ENCODE measurements at regions not wholly inside any gene's neighbourhood (a gene's known extent, or its start where the extent isn't known, plus 50 kb on each side); places are given as distances from the start of the nearest gene placed in this dataset.

DNA sequence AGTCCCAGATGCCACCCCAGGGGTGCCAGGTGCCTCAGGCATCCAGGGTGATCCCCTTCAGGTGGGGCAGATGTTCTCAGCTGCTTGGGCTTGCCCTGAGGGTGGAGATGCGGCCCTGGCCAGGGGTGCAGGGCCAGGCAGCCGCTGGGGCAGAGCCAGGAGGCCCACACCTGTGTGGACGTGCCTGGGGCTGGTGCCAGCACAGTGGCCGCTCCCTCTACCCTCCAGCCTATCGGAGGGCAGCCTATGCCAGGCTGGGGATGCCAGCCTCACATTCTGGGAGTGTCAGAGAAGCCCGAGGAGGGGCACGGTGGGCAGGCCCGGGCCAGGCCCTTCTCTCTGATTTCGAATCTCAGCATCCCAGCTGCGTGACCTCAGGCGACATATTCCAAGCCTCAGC lies 96.5 kb upstream of the WNT4 start:
- no peak for TF ChIP-seq JUND (IDR thresholded peaks at IDR 0.05; ENCODE audit: low read depth)
- DNase-seq (ENCODE audit: low read depth in 1 of 2, low spot score in 1 of 2): no peak
- in situ Hi-C loops (cut with HindIII; ENCODE audit: low pct_unique_long_range_greater_than_20kb, low sequenced_read_pairs): no loop called here

DNA sequence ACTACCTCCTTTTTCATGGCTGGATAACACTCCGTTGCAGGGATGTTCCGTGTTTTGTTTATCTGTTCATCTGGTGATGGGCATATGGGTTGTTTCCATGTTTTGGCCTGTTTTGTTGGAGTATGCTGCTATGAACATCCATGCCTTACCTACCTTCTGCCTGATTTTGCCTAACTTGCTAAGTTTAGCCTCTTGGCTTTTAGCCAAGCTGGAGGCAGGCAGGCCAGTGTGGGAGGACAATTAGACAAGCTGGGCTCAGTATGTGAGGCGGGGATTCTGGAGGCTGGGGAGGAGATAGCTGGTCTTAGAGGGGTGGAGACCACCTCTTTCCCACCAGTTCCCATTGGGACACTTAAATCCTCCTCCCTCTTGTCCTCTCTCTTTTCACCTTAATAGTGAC lies 98.4 kb upstream of the WNT4 start:
- in situ Hi-C loops (cut with HindIII; ENCODE audit: low pct_unique_long_range_greater_than_20kb, low sequenced_read_pairs): no loop called here
- DNase-seq (ENCODE audit: low read depth in 1 of 2, low spot score in 1 of 2): no peak
- TF ChIP-seq JUND (IDR thresholded peaks at IDR 0.05; ENCODE audit: low read depth): no peak

GRCh38 chr1:22241811-22242210 lies 98.9 kb upstream of the WNT4 start:
- no peak for TF ChIP-seq JUND (IDR thresholded peaks at IDR 0.05; ENCODE audit: low read depth)
- in situ Hi-C loops (cut with HindIII; ENCODE audit: low pct_unique_long_range_greater_than_20kb, low sequenced_read_pairs): no loop called here
- no peak for DNase-seq (ENCODE audit: low read depth in 1 of 2, low spot score in 1 of 2)

GRCh38 chr1:22245100-22245650 lies 102.3 kb upstream of the WNT4 start:
- in situ Hi-C loops (cut with HindIII; ENCODE audit: low pct_unique_long_range_greater_than_20kb, low sequenced_read_pairs): no loop called here
- no peak for TF ChIP-seq JUND (IDR thresholded peaks at IDR 0.05; ENCODE audit: low read depth)
- no peak for DNase-seq (ENCODE audit: low read depth in 1 of 2, low spot score in 1 of 2)

DNA sequence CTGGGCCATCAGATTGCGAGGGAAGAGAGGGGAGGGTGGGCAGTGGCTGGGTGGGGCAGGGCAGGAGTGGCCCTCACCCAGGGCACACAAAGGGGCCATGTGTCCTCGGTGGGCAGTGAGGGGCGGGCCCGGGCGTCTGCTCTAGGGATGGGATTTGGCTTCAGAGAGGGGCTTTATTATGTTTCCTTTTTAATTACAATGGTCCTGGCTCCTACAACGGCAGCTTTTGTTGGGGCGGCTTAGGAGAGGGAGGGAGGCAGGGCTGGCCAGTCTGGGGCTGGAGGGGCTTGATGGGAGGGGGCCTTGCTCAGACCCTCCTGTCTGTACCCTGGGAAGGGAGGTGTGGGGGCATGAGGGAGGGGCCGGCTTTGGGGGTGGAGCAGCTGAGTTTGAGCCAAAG lies 102.8 kb upstream of the WNT4 start:
- no peak for DNase-seq (ENCODE audit: low read depth in 1 of 2, low spot score in 1 of 2)
- in situ Hi-C loops (cut with HindIII; ENCODE audit: low pct_unique_long_range_greater_than_20kb, low sequenced_read_pairs): no loop called here
- TF ChIP-seq JUND (IDR thresholded peaks at IDR 0.05; ENCODE audit: low read depth): no peak

DNA sequence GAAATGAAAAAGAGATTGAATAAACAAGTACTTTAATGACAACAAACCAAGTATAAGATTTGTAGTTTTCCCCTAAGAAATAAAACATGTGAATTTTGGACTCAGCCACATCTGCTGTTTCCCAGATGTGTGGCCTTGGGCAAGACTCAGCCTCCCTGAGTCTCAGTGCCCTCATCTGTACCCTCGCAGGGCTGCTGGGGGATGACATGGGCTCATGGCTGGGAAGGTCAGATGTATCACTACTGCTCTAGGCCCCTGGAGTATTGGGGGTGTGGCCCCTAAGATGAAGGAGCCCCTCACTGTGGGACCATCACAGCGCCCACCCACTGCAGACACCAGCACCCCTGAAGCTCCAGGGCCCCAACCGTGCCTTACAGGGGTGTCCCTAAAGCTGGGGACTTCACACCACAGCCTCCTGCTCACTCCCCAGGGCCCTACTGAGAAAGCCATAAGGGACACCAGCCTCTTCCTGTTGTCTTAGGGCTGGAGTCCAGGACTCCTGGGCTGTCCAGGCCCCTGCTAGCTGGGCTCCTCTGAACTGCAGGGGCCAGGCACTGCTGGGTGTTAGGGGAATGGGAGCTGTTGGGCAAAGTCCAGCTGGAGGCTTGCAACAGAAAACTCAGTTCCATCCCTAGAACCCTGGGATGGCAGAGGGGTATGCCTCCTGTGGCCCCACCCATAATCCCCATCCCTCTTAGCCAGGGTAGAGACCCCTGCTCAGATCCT lies 104.0 kb upstream of the WNT4 start:
- in situ Hi-C loops (cut with HindIII; ENCODE audit: low pct_unique_long_range_greater_than_20kb, low sequenced_read_pairs): no loop called here

GRCh38 chr1:22247527-22248245 lies 104.8 kb upstream of the WNT4 start:
- in situ Hi-C loops (cut with HindIII; ENCODE audit: low pct_unique_long_range_greater_than_20kb, low sequenced_read_pairs): no loop called here
- no peak for TF ChIP-seq JUND (IDR thresholded peaks at IDR 0.05; ENCODE audit: low read depth)
- no peak for DNase-seq (ENCODE audit: low read depth in 1 of 2, low spot score in 1 of 2)

More for the DNA sequence above, 104.0 kb upstream of the WNT4 start:
- no peak for TF ChIP-seq JUND (IDR thresholded peaks at IDR 0.05; ENCODE audit: low read depth)
- DNase-seq (ENCODE audit: low read depth in 1 of 2, low spot score in 1 of 2): no peak

- TF ChIP-seq JUND (IDR thresholded peaks at IDR 0.05; ENCODE audit: low read depth): no peak
- no peak for DNase-seq (ENCODE audit: low read depth in 1 of 2, low spot score in 1 of 2)
- in situ Hi-C loops (cut with HindIII; ENCODE audit: low pct_unique_long_range_greater_than_20kb, low sequenced_read_pairs): no loop called here
These were observed 105.8 kb upstream of the WNT4 start for GRCh38 chr1:22248746-22249145.

DNA sequence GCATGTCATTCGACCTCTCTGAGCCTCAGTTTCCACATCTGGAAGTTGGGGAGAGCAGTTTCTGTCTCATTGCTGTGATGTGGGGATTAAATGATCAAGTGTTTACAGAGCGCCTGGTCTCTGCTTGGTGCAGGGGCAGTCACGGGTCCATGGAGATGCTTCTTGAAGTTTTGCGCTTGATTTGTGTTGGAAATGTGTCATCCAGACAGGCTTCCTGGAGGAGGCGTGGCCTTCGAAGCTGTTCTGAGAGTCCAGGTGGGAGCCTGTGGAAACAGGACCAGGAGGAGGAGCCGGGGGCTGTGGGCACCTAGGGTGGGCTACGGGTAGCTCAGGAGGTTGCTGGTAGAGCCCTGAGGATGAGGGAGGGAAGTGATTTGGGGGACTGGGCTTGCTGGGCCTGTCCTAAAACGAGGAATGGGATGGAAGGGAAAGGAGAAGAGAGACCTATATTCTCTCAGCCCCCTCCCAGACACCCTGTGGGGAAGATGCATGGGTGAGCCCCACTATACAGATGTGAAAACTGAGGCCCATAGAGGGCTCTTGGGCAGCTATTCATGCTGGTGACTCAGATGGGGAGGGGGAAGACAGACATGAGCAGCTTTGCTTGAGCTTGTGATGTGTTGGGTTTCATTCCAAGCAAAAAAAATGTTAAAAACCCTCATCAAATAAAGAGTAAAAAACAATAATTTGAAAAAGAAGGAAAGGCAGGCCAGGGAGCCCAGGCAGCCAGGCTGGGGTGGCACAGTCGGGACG lies 107.2 kb upstream of the WNT4 start:
- TF ChIP-seq JUND (IDR thresholded peaks at IDR 0.05; ENCODE audit: low read depth): no peak
- no peak for DNase-seq (ENCODE audit: low read depth in 1 of 2, low spot score in 1 of 2)
- in situ Hi-C loops (cut with HindIII; ENCODE audit: low pct_unique_long_range_greater_than_20kb, low sequenced_read_pairs): no loop called here

DNA sequence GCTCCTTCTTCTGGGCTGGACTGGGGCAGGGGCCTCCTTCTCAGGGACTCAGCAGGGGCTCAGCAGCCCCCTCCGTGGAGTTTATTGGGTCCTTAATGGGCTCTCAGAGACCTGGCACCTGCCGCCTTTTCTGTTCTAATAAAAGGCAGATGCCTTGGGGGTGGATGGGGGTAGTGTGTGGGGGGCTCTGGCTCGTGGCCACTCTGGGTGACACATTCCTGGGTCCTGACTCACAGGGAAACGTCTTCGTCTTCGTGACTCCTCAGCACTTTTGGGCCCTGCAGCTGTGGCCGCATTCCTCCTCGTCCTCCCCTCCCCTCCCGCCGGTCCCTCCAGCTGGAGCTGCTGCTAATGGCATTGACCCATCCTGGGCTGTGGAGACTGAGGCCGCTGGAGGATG lies 107.8 kb upstream of the WNT4 start:
- in situ Hi-C loops (cut with HindIII; ENCODE audit: low pct_unique_long_range_greater_than_20kb, low sequenced_read_pairs): no loop called here
- no peak for TF ChIP-seq JUND (IDR thresholded peaks at IDR 0.05; ENCODE audit: low read depth)
- no peak for DNase-seq (ENCODE audit: low read depth in 1 of 2, low spot score in 1 of 2)

DNA sequence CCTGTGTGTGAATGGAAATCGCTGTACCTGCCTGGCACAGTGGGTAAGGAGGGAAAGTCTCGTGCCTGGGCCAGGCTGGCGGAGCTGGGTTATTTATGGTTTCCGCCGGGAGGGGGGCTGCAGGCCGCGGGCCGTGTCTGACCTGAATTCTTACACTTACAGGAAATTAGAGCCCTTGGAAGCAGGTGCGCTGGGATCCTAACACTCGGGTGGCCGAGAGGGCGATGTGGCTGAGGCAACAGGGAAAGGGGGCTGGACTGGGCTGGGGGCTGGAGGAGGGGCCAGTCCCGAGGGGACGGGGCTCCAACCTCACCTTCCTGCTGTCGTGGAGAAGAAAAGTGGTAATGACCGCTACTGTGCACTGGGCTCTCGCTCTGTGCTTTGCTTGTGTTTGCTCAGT lies 109.4 kb upstream of the WNT4 start:
- TF ChIP-seq JUND (IDR thresholded peaks at IDR 0.05; ENCODE audit: low read depth): no peak
- in situ Hi-C loops (cut with HindIII; ENCODE audit: low pct_unique_long_range_greater_than_20kb, low sequenced_read_pairs): no loop called here
- DNase-seq (ENCODE audit: low read depth in 1 of 2, low spot score in 1 of 2): no peak

DNA sequence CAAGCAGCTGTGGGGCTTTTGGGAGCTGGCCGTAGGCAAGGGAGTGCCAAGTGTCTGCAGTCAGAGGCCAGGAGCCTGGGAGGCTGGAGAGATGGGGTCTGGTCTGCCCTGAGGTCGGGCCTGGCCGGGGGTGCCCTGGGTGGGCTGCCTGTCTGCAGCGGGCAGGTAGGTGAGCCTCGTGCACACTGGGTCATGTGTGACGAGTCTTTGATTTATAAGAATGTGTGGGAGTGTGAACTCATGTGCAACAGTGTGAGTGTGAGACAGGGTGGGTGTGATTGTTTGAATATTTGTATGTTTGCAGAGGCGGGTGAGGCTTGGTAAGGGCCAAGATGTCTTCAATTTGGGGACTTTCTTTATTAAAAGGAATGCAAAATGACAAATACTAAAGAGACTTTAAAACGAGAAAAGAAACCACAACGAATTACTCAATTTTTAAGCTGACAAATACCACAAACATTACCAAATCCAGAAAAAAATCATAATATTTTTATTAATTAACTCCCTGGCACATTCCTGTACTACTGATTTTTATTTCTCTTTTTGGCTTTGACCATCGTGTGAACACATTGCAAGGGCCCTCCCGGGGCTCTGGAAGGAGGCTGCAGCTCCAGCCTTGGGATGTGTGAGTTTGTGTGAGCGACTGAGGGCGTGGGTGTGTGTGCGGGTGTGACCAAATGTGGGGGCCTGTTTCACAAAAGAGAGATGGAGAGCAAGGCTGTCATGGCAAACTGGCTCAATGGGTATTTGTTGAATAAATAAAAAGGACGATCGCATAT lies 110.3 kb upstream of the WNT4 start:
- no peak for DNase-seq (ENCODE audit: low read depth in 1 of 2, low spot score in 1 of 2)
- in situ Hi-C loops (cut with HindIII; ENCODE audit: low pct_unique_long_range_greater_than_20kb, low sequenced_read_pairs): no loop called here
- TF ChIP-seq JUND (IDR thresholded peaks at IDR 0.05; ENCODE audit: low read depth): no peak
